ENCODE measurements at regions not wholly inside any gene's neighbourhood (a gene's known extent, or its start where the extent isn't known, plus 50 kb on each side); places are given as distances from the start of the nearest gene placed in this dataset.
"Not testable (repeated sequence)": the region's sequence is repeated elsewhere in the genome, so short reads cannot be mapped to it uniquely, and the experiment has no call there.

DNA sequence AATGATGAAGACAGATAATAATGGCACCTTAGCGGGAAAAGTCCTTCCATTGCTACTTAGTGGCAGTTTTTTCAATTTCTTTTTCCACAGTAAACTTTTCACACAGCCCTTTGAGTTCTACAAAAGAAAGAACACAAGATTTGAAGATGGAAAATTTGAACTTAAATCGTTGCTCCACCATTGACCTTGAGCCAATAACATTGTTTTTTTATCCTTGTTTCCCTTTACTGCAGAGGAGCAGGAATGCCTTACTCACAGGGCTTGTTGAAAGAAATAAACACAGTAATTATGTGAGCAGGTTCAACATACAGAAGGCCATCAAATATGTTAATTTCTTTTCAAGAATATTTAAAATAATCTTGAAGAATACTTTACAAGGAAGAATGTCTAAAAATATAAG lies 181.5 kb upstream of the KRR1 start:
- no peak overlapping the region for H3K4me3 ChIP-seq (ENCODE audit: low read depth, low read length)
- TF ChIP-seq, protein P1, sequence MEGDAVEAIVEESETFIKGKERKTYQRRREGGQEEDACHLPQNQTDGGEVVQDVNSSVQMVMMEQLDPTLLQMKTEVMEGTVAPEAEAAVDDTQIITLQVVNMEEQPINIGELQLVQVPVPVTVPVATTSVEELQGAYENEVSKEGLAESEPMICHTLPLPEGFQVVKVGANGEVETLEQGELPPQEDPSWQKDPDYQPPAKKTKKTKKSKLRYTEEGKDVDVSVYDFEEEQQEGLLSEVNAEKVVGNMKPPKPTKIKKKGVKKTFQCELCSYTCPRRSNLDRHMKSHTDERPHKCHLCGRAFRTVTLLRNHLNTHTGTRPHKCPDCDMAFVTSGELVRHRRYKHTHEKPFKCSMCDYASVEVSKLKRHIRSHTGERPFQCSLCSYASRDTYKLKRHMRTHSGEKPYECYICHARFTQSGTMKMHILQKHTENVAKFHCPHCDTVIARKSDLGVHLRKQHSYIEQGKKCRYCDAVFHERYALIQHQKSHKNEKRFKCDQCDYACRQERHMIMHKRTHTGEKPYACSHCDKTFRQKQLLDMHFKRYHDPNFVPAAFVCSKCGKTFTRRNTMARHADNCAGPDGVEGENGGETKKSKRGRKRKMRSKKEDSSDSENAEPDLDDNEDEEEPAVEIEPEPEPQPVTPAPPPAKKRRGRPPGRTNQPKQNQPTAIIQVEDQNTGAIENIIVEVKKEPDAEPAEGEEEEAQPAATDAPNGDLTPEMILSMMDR (conservative IDR thresholded peaks at IDR 0.05; ENCODE audit: low read depth, low read length), result no peak
- no peak for DNase-seq (ENCODE audit: low read depth)

DNA sequence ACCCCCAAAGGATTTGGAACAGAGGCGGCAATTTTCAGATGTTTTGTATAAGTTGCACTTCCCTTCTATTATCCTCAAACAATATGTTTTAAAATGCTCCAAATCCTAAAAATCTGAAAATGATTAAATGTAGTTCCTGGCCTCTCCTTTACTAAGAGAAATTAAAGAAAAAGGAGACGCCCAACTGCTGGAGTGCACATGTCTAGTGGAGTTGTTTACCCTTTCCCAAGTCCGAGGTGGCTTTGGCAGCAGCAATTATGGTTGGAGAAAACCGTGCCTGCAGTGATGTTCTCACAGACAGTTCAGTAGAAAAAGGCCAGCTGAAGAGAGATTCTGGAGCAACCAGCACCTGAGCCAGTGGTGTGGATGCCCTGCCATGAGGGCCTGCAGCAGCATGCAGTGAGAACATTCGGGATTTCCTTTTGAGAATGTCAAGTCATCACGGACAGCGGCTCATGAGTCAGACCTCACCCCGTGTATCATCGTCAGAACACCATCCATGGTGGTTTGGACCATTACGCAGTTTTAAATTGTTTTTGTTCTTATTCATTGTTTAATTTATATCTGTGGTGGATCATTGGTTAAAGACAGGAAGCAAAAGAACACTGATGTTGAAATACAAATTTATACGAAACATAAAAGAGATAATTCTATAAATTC lies 179.0 kb upstream of the KRR1 start:
- H3K4me3 ChIP-seq (ENCODE audit: low read depth, low read length), result no peak overlapping the region
- DNase-seq (ENCODE audit: low read depth), result no peak
- TF ChIP-seq, protein P1 (conservative IDR thresholded peaks at IDR 0.05; ENCODE audit: low read depth, low read length), result no peak

DNA sequence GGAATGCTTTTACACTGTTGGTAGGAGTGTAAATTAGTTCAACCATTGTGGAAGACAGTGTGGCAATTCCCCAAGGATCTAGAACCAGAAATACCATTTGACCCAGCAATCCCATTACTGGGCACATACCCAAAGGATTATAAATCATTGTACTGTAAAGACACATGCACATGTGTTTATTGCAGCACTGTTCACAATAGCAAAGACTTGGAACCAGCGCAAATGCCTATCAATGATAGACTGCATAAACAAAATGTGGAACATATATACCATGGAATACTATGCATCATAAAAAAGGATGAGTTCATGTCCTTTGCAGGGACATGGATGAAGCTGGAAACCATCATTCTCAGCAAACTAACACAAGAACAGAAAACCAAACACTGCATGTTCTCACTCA lies 174.8 kb upstream of the KRR1 start:
- not testable (repeated sequence) for H3K4me3 ChIP-seq (ENCODE audit: low read depth, low read length); DNase-seq (ENCODE audit: low read depth)

DNA sequence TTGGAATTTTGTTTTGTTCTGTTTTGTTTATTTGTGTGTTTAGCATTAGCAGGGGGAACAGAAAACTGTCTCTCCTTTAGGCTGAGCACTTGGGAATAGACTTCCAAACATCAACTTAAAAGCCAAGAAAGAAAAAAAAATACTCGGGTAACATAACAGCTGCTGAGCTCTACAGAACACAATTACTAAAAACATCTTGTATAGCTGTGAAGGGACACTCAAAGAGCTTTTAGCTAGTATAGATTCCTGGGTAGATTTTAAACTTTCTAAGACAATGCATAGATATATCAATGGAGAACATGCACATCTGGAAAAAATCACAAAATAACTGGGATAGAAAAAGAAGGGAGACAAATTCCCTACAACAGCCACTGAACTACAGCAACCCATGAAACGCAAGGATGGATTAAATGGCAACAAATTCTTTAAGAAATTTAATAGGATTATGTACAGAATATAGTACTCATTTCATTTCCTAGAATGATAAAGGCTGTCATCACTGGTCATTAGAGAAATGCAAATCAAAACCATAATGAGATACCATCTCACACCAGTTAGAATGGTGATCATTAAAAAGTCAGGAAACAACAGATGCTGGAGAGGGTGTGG lies 174.3 kb upstream of the KRR1 start:
- TF ChIP-seq, protein P1 (conservative IDR thresholded peaks at IDR 0.05; ENCODE audit: low read depth, low read length), result no peak
- no peak for DNase-seq (ENCODE audit: low read depth)
- H3K4me3 ChIP-seq (ENCODE audit: low read depth, low read length), result no peak overlapping the region

DNA sequence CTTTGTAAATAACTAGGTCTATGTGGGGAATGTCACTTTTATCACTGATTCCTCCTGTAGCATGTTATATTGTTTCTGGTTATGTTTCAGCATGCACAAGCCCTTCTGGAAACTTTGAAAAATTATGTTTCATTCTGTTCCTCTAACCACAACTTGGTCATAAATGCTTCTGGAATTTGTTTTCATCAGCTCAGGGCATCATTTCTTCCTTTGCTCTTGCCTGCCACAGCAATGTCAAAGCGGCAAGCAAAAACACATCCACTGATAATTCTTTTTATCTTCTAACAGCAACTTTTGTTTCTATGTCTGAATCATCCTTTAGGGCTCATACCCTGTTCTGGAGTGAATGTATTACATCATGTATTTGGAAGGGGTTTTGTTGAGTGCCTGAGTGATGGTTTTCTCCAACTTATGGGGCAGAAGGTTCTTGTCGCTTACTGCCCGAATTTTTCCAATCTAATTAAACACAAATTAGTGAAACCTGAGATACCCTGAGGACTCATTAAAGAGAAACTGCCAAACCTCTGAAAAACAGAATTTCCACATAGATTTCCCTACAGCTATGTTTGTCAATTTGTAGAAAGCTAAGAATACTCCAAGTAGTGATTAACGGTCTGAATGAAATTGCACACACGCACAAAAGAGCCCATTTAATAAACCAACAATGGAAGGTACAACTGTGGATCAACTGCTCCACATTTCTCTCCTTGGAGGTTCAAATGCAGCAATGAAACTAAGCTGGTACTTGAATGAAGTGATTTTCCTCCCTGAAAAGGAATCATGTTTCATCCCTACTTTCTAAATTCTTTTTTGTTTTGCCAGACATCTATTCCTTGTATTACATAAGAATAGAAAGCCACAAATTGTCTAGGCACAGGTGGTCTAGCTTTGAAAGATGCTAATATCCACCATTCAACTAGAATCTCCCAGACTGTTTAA lies 173.5 kb upstream of the KRR1 start:
- TF ChIP-seq, protein P1 (conservative IDR thresholded peaks at IDR 0.05; ENCODE audit: low read depth, low read length), result no peak
- no peak overlapping the region for H3K4me3 ChIP-seq (ENCODE audit: low read depth, low read length)
- no peak for DNase-seq (ENCODE audit: low read depth)

DNA sequence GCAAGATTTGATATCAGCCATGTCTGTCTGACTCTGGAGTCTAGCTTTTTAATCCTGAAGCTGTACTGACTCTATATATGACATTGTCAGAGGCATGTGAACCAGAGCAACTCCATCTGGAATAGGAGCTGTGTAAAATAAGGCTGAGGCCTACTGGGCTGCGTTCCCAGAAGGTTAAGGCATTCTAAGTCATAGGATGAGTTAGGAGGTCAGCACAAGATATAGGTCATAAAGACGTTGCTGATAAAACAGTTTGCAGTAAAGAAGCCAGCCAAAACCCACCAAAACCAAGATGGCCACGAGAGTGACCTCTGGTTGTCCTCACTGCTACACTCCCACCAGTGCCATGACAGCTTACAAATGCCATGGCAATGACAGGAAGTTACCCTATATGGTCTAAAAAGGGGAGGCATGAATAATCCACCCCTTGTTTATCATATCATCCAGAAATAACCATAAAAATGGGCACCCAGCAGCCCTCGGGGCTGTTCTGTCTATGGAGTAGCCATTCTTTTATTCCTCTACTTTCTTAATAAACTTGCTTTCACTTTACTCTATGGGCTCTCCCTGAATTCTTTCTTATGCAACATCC lies 172.7 kb upstream of the KRR1 start:
- not testable (repeated sequence) for H3K4me3 ChIP-seq (ENCODE audit: low read depth, low read length)

DNA sequence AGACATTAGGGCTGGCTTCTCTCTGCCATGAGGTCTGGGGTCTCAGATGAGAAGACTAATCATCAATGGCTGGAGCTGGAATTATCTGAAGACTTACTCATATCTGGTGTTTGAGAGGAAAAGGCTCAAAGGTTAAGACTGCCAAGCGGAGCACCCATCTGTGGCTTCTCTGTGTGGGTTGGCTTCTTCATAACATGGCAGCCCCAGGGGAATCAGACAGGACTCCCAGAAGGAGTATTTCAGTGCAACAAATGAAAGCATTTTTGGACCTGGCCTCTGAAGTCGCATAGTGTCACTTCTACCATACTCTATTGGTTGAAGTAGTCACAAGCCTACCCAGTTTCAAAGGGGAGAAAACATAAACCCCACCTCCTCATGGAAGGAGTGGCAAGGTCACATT lies 171.8 kb upstream of the KRR1 start:
- TF ChIP-seq, protein P1 (conservative IDR thresholded peaks at IDR 0.05; ENCODE audit: low read depth, low read length), result no peak
- no peak for DNase-seq (ENCODE audit: low read depth)
- H3K4me3 ChIP-seq (ENCODE audit: low read depth, low read length), result no peak overlapping the region

More for the DNA sequence above, 172.7 kb upstream of the KRR1 start:
- not testable (repeated sequence) for DNase-seq (ENCODE audit: low read depth)
